ENCODE measurements at regions not wholly inside any gene's neighbourhood (a gene's known extent, or its start where the extent isn't known, plus 50 kb on each side); places are given as distances from the start of the nearest gene placed in this dataset.

GRCh38 chr5:165620394-165620793 is 2115.0 kb downstream of the MAT2B start:
- intact Hi-C loops (cut with micrococcal nuclease) = no loop called here
- Mint-ChIP-seq H3K27me3 (no peaks in the 10 kb centered on the region), H3K9me3 (peaks cover 9% of the 10 kb centered on the region), H3K4me3 (no peak overlapping the region), H3K27ac (no peak overlapping the region), H3K4me1 (ENCODE audit: low read depth) (no peaks in the 10 kb centered on the region), H3K36me3 (ENCODE audit: low read depth) (no peaks in the 10 kb centered on the region)
- TF ChIP-seq CTCF (IDR thresholded peaks at IDR 0.05) = no peak
- POLR2A ChIA-PET = no interaction called here
- CTCF ChIA-PET = interaction anchor here (1.0 kb wide), 1 partner anchor 10 kb away, joined by 5 read pairs; no protein-coding TSS in a partner anchor
- DNase-seq = no peak
- no peak for ATAC-seq

- no peaks in the 10 kb centered on the region for H3K27me3 Mint-ChIP-seq
- ChIA-PET CTCF (no interaction called here), POLR2A (no interaction called here)
- peaks cover 11% of the 10 kb centered on the region for H3K9me3 Mint-ChIP-seq
- intact Hi-C loops (cut with micrococcal nuclease) = no loop called here
- ATAC-seq (no peak), DNase-seq (no peak)
- TF ChIP-seq CTCF (IDR thresholded peaks at IDR 0.05) = no peak
- H3K4me1 Mint-ChIP-seq (ENCODE audit: low read depth) = no peaks in the 10 kb centered on the region
- no peaks in the 10 kb centered on the region for H3K36me3 Mint-ChIP-seq (ENCODE audit: low read depth)
- no peak overlapping the region for H3K4me3 Mint-ChIP-seq
- H3K27ac Mint-ChIP-seq = no peak overlapping the region
These were observed 2117.6 kb downstream of the MAT2B start for GRCh38 chr5:165622864-165623536.

- no peak overlapping the region for H3K4me3 Mint-ChIP-seq
- CTCF ChIA-PET = no interaction called here
- no peaks in the 10 kb centered on the region for H3K4me1 Mint-ChIP-seq (ENCODE audit: low read depth)
- H3K9me3 Mint-ChIP-seq = peaks cover 14% of the 10 kb centered on the region
- no peaks in the 10 kb centered on the region for H3K36me3 Mint-ChIP-seq (ENCODE audit: low read depth)
- no peak for ATAC-seq
- intact Hi-C loops (cut with micrococcal nuclease) = no loop called here
- POLR2A ChIA-PET = no interaction called here
- DNase-seq = no peak
- no peak overlapping the region for H3K27ac Mint-ChIP-seq
- H3K27me3 Mint-ChIP-seq = no peaks in the 10 kb centered on the region
- no peak for TF ChIP-seq CTCF (IDR thresholded peaks at IDR 0.05)
These were observed 2118.9 kb downstream of the MAT2B start for GRCh38 chr5:165624166-165624946.

- Mint-ChIP-seq H3K4me3 (no peak overlapping the region), H3K9me3 (peaks cover 8% of the 10 kb centered on the region), H3K4me1 (ENCODE audit: low read depth) (no peaks in the 10 kb centered on the region), H3K27ac (no peak overlapping the region), H3K36me3 (ENCODE audit: low read depth) (no peaks in the 10 kb centered on the region), H3K27me3 (no peaks in the 10 kb centered on the region)
- POLR2A ChIA-PET = no interaction called here
- CTCF ChIA-PET = interaction anchor here (0.9 kb wide), 1 partner anchor 14 kb away, joined by 3 read pairs; no protein-coding TSS in a partner anchor
- no peak for TF ChIP-seq CTCF (IDR thresholded peaks at IDR 0.05)
- DNase-seq = no peak
- intact Hi-C loops (cut with micrococcal nuclease) = no loop called here
- no peak for ATAC-seq
These were observed 2120.7 kb downstream of the MAT2B start for GRCh38 chr5:165626161-165626560.

GRCh38 chr5:165627548-165628170 is 2122.2 kb downstream of the MAT2B start:
- CTCF ChIA-PET = no interaction called here
- H3K27ac Mint-ChIP-seq = no peak overlapping the region
- no peak overlapping the region for H3K4me3 Mint-ChIP-seq

More at GRCh38 chr5:165627548-165628170, 2122.2 kb downstream of the MAT2B start:
- Mint-ChIP-seq H3K4me1 (ENCODE audit: low read depth) (no peaks in the 10 kb centered on the region), H3K9me3 (peaks cover 7% of the 10 kb centered on the region), H3K27me3 (no peaks in the 10 kb centered on the region), H3K36me3 (ENCODE audit: low read depth) (no peaks in the 10 kb centered on the region)
- POLR2A ChIA-PET = no interaction called here
- DNase-seq = no peak
- ATAC-seq = no peak
- TF ChIP-seq CTCF (IDR thresholded peaks at IDR 0.05) = no peak
- intact Hi-C loops (cut with micrococcal nuclease) = no loop called here

All from activated CD8-positive, alpha-beta T cell treated with anti-CD3 and anti-CD28 coated beads for 36 hours (primary cell).